Upper lobe of left lung (tissue), 4 donors: ENCODE measurements at regions not wholly inside any gene's neighbourhood (a gene's known extent, or its start where the extent isn't known, plus 50 kb on each side); places are given as distances from the start of the nearest gene placed in this dataset.

Source experiments
- EP300 ChIP-seq, 4 donors: sonication (generic); formaldehyde crosslinking; IDR thresholded peaks; one replicate each; pipeline ENCODE4 v1.5.1; 2017; ENCODE audit warnings: antibody characterized with exemption in 4 of 4, control low read depth in 2 of 4
- POLR2AphosphoS5 ChIP-seq, 2 donors: sonication (generic); formaldehyde crosslinking; IDR thresholded peaks; one replicate each; pipeline ENCODE4 v1.5.1; 2017; ENCODE audit warnings: antibody characterized with exemption in 2 of 2
- TF ChIP-seq, protein P1 (sequence below), 6 experiments: fragments of 450-650 bp in 4 of 6; fragments of 200-600 bp in 2 of 6; sonication (generic) in 2 of 6; IDR thresholded peaks; one replicate each; pipeline ENCODE4 v1.5.1; 2016 to 2019; ENCODE audit warnings: antibody characterized with exemption in 6 of 6

DNA sequence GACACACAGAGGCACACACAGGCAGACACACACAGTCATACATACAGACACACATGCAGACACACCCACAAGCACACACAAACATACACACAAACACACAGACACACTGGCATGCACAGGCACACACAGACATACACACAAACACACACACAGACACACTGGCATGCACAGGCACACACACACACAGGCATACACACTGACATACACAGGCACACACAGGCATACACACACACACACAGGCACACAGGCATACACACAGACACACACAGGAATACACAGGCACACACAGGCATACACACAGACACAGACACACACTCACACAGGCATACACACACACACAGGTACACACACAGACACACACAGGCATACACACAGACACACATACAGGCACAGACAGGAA is 340.7 kb upstream of the VSTM2A start:
- TF ChIP-seq, protein P1, sequence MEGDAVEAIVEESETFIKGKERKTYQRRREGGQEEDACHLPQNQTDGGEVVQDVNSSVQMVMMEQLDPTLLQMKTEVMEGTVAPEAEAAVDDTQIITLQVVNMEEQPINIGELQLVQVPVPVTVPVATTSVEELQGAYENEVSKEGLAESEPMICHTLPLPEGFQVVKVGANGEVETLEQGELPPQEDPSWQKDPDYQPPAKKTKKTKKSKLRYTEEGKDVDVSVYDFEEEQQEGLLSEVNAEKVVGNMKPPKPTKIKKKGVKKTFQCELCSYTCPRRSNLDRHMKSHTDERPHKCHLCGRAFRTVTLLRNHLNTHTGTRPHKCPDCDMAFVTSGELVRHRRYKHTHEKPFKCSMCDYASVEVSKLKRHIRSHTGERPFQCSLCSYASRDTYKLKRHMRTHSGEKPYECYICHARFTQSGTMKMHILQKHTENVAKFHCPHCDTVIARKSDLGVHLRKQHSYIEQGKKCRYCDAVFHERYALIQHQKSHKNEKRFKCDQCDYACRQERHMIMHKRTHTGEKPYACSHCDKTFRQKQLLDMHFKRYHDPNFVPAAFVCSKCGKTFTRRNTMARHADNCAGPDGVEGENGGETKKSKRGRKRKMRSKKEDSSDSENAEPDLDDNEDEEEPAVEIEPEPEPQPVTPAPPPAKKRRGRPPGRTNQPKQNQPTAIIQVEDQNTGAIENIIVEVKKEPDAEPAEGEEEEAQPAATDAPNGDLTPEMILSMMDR (IDR thresholded peaks at IDR 0.05) = no peak
- no peak for TF ChIP-seq POLR2AphosphoS5 (IDR thresholded peaks at IDR 0.05)
- no peak for TF ChIP-seq EP300 (IDR thresholded peaks at IDR 0.05)
